PC-3 (cell line): ENCODE measurements at regions not wholly inside any gene's neighbourhood (a gene's known extent, or its start where the extent isn't known, plus 50 kb on each side); places are given as distances from the start of the nearest gene placed in this dataset.

Experiments used
- EZH2 ChIP-seq: fragments of 300-600 bp; sonication (generic); IDR thresholded peaks from one replicate; pipeline ENCODE4 v1.6.1; 2017; ENCODE audit warnings: antibody characterized with exemption, mild to moderate bottlenecking, low read length; ENCODE audit not compliant: unreplicated experiment
- EZH2phosphoT487 ChIP-seq: fragments of 300-600 bp; sonication (generic); IDR thresholded peaks from 2 replicates; pipeline ENCODE4 v1.6.1; 2018; ENCODE audit warnings: mild to moderate bottlenecking, antibody characterized with exemption, low read length, borderline replicate concordance

- TF ChIP-seq EZH2phosphoT487 (no peak), EZH2 (no peak)
Measured at GRCh38 chr13:62360609-62361008, 945.0 kb upstream of the PCDH20 start.
